ENCODE measurements at regions not wholly inside any gene's neighbourhood (a gene's known extent, or its start where the extent isn't known, plus 50 kb on each side); places are given as distances from the start of the nearest gene placed in this dataset.

DNA sequence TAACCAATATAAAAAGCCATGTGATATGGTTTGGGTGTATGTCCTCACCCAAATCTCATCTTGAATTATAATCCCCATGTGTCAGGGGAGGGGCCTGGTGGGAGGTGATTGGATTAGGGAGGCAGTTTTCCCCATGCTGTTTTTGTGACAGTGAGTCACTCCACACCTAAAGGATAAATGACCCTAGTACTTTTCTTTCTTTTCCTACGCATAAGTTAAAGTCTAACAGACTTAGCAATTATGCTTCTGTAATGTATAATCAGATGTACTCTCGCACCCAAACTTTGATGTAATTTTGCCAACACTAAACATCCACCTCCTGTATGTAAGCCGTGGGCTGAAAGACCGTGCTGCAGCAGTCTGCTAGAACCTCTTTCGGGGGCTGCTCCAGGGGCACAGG lies 97.2 kb upstream of the DSEL start:
- TF ChIP-seq, protein P1, sequence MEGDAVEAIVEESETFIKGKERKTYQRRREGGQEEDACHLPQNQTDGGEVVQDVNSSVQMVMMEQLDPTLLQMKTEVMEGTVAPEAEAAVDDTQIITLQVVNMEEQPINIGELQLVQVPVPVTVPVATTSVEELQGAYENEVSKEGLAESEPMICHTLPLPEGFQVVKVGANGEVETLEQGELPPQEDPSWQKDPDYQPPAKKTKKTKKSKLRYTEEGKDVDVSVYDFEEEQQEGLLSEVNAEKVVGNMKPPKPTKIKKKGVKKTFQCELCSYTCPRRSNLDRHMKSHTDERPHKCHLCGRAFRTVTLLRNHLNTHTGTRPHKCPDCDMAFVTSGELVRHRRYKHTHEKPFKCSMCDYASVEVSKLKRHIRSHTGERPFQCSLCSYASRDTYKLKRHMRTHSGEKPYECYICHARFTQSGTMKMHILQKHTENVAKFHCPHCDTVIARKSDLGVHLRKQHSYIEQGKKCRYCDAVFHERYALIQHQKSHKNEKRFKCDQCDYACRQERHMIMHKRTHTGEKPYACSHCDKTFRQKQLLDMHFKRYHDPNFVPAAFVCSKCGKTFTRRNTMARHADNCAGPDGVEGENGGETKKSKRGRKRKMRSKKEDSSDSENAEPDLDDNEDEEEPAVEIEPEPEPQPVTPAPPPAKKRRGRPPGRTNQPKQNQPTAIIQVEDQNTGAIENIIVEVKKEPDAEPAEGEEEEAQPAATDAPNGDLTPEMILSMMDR (conservative IDR thresholded peaks at IDR 0.05), result no peak
- no peak for TF ChIP-seq ZFX (IDR thresholded peaks at IDR 0.05)

All from C4-2B (cell line).